Panc1 (cell line): ENCODE measurements at regions not wholly inside any gene's neighbourhood (a gene's known extent, or its start where the extent isn't known, plus 50 kb on each side); places are given as distances from the start of the nearest gene placed in this dataset.

ENCODE experiments used
- ATAC-seq: fragments of 200-7000 bp; cut with Tn5 transposase; 2 replicates; pipeline ENCODE4 v1.9.1; 2020; ENCODE audit warnings: mild to moderate bottlenecking, moderate library complexity
- BruUV-seq: library from RNA; stranded (reverse); fragments of 400-500 nt; replicated peaks from 2 replicates; lab custom pipeline; 2021; lab: Mats Ljungman, UMichigan
- CTCF ChIA-PET: fragments of 300-600 bp; sonication (Branson Sonifier 250); formaldehyde crosslinking; loops from one replicate; lab custom pipeline; 2022; ENCODE audit warnings: antibody characterized with exemption; lab: Charles Lee
- POLR2A ChIA-PET: fragments of 300-600 bp; sonication (Branson Sonifier 250); formaldehyde crosslinking; loops from one replicate; lab custom pipeline; 2022; ENCODE audit warnings: antibody characterized with exemption; lab: Charles Lee
- DNase-seq: peaks from one replicate; pipeline ENCODE4 v3.0.0-alpha.2; 2010; ENCODE audit warnings: low read depth, low spot score
- H3K27ac ChIP-seq: 2 replicates; pipeline ENCODE4 v1.5.1; 2011; ENCODE audit warnings: mild to moderate bottlenecking, low read length, inconsistent platforms
- H3K27me3 ChIP-seq: fragments of 200-500 bp; sonication (Bioruptor generic); 2 replicates; pipeline ENCODE4 v1.6.0; 2014; ENCODE audit warnings: low read length, inconsistent platforms; ENCODE audit not compliant: control insufficient read depth, insufficient read depth
- H3K36me3 ChIP-seq: fragments of 200-500 bp; sonication (Bioruptor generic); 2 replicates; pipeline ENCODE4 v1.5.1; 2014; ENCODE audit warnings: inconsistent platforms, mild to moderate bottlenecking, low read length, moderate library complexity; ENCODE audit not compliant: control insufficient read depth, insufficient read depth
- H3K4me1 ChIP-seq: 2 replicates; pipeline ENCODE4 v1.5.1; 2011; ENCODE audit warnings: inconsistent platforms, mild to moderate bottlenecking, low read length, moderate library complexity; ENCODE audit not compliant: control insufficient read depth, insufficient read depth
- H3K4me3 ChIP-seq, 2 experiments: 2 replicates each; pipeline ENCODE4 v1.5.1; 2011 to 2012; ENCODE audit warnings: low read depth in 2 of 2, low read length in 2 of 2, mild to moderate bottlenecking in 2 of 2, inconsistent platforms in 1 of 2, moderate library complexity in 1 of 2
- H3K9me3 ChIP-seq: fragments of 200-500 bp; sonication (Bioruptor generic); 2 replicates; pipeline ENCODE4 v1.5.1; 2014; ENCODE audit warnings: low read depth, mild to moderate bottlenecking, inconsistent platforms, low read length, moderate library complexity; ENCODE audit not compliant: control insufficient read depth, insufficient read depth
- CTCF ChIP-seq: fragments of 450-650 bp; IDR thresholded peaks from 2 replicates; pipeline ENCODE4 v1.5.1; 2017; ENCODE audit warnings: mild to moderate bottlenecking
- POLR2AphosphoS5 ChIP-seq: IDR thresholded peaks from 2 replicates; pipeline ENCODE4 v1.6.1; 2012; ENCODE audit warnings: mild to moderate bottlenecking, low read depth, low read length, moderate library complexity
- REST ChIP-seq, 2 experiments: IDR thresholded peaks; 2 replicates each; pipeline ENCODE4 v1.6.1; 2011 to 2012; ENCODE audit warnings: low read depth in 2 of 2, control low read depth in 1 of 2, low read length in 1 of 2, mild to moderate bottlenecking in 1 of 2, moderate library complexity in 1 of 2; ENCODE audit not compliant: insufficient read depth in 1 of 2
- SIN3A ChIP-seq: IDR thresholded peaks from 2 replicates; pipeline ENCODE4 v1.6.1; 2012; ENCODE audit warnings: low read depth, mild to moderate bottlenecking, low read length, moderate library complexity, borderline replicate concordance; ENCODE audit not compliant: insufficient read depth
- TCF7L2 ChIP-seq: IDR thresholded peaks from 2 replicates; pipeline ENCODE4 v1.6.1; 2011; ENCODE audit warnings: mild to moderate bottlenecking, low read depth, low read length, inconsistent platforms
- in situ Hi-C: cut with HindIII; loops from 2 replicates; pipeline ENCODE4 v1.10.0; 2016; ENCODE audit warnings: low sequenced_read_pairs, low pct_unique_long_range_greater_than_20kb
- intact Hi-C: fragments of 100-400 bp; cut with micrococcal nuclease; formaldehyde crosslinking; loops from one replicate; pipeline ENCODE4 v1.10.0; 2022; ENCODE audit not compliant: unreplicated experiment

- TF ChIP-seq POLR2AphosphoS5 (no peak), SIN3A (no peak), REST (IDR thresholded peaks at IDR 0.05; ENCODE audit: insufficient read depth in 1 of 2, low read depth in 2 of 2, low read length in 1 of 2) (no peak), TCF7L2 (no peak), CTCF (no peak)
- Histone ChIP-seq H3K4me1 (no peaks in the 10 kb centered on the region), H3K27ac (no peak overlapping the region), H3K4me3 (no peak overlapping the region), H3K9me3 (no peaks in the 10 kb centered on the region), H3K27me3 (no peaks in the 10 kb centered on the region), H3K36me3 (no peaks in the 10 kb centered on the region)
- DNase-seq (no peak), ATAC-seq (no peak)
- intact Hi-C loops (no loop called here), in situ Hi-C loops (no loop called here)
- BruUV-seq: no TSS peak
- CTCF ChIA-PET: no interaction called here
- POLR2A ChIA-PET: no interaction called here
Measured at GRCh38 chr12:115423546-115423987, 739.6 kb upstream of the TBX3 start.

- ChIA-PET CTCF (no interaction called here), POLR2A (no interaction called here)
- in situ Hi-C loops (no loop called here), intact Hi-C loops (no loop called here)
- no peak overlapping the region for H3K27ac ChIP-seq
- H3K4me3 ChIP-seq: no peak overlapping the region
- H3K9me3 ChIP-seq: no peaks in the 10 kb centered on the region
- H3K36me3 ChIP-seq: no peaks in the 10 kb centered on the region
- no TSS peak for BruUV-seq
- no peaks in the 10 kb centered on the region for H3K27me3 ChIP-seq
- ATAC-seq: no peak
- no peak for TF ChIP-seq POLR2AphosphoS5
- no peak for TF ChIP-seq SIN3A
- no peak for TF ChIP-seq REST (IDR thresholded peaks at IDR 0.05; ENCODE audit: insufficient read depth in 1 of 2, low read depth in 2 of 2, low read length in 1 of 2)
- TF ChIP-seq TCF7L2: no peak
- no peak for TF ChIP-seq CTCF
- no peak for DNase-seq
- H3K4me1 ChIP-seq: no peaks in the 10 kb centered on the region
Measured at GRCh38 chr12:115422845-115423545, 739.0 kb upstream of the TBX3 start.
